ELF-1 (cell line): ENCODE measurements at regions not wholly inside any gene's neighbourhood (a gene's known extent, or its start where the extent isn't known, plus 50 kb on each side); places are given as distances from the start of the nearest gene placed in this dataset.
"Not testable (repeated sequence)": the region's sequence is repeated elsewhere in the genome, so short reads cannot be mapped to it uniquely, and the experiment has no call there.

Source experiments
- DNase-seq: peaks from one replicate; pipeline ENCODE4 v3.0.0-alpha.2; 2016; ENCODE audit warnings: low read depth, low spot score

DNA sequence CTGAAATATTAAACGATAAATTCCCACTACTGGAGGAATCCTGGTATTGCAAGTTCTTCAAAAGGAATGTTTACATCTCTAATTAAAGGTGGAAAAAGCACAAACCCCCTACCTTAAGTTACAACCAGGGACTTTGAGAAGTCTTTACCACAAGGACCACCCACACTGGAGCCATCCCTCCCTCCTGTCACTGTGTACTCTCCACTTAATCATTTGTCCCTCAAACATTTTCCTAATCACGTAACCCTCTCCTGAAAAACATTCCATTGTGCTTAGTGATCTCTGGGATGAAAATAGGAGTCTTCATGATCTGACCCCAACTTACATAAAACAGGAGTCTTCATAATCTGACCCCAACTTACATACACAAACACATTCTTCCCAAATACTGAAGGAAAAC is 85.7 kb downstream of the SUCLG1 start:
- no peak for DNase-seq

DNA sequence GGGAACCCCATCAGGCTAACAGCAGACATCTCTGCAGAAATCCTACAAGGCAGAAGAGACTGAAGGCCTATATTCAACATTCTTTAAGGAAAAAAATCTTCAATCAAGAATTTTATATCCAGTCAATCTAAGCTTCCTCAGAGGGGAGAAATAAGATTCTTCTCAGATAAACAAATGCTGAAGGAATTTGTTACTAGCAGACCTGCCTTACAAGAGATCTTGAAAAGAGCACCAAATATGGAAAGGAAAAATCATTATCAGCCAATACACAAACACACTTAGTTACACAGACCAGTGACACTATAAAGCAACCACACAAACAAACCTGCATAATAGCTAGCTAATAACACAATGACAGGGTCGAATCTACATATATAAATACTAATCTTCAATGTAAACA is 96.5 kb downstream of the SUCLG1 start:
- DNase-seq = no peak

DNA sequence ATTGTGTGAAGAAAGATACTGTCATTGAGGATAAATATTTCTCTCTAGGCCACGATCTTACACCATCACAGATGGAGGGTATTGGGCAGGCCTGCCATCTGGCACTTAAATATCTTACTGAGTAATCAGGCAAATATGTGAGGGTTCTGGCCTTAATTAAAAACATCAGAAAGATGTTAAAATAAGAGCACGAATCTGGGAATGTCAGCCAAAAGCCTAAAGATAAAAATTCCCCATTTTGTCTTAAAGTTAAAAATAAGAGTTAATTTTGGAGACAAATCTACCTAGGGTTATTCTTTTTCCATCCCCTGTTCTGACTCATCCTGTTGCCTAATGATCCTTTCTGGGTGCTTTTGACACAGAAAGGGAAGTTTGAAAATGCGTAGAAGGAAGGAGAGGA is 121.0 kb downstream of the SUCLG1 start:
- DNase-seq = no peak

- no peak for DNase-seq
Observed at GRCh38 chr2:84327645-84328249, 131.3 kb downstream of the SUCLG1 start.

GRCh38 chr2:84326831-84327432 is 132.1 kb downstream of the SUCLG1 start:
- DNase-seq = no peak

DNA sequence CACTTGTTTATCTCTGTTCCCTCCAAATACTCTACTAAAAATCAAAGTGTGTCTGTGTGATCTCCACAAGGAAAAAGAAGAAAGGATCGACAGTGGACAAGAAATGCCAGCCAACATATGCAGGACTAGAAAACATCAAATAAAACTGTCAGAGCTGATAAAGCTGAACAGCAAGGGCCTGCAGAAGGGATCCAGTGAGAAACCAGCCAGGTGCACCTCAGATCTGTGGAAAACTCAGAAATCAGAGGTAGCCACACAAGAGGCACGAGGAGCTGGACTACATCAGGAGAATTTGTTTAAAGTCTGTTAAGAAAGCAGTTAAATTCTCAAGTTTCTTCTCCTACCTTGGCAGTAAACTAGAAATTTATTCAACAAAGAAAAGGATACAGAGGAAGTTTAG is 135.2 kb downstream of the SUCLG1 start:
- DNase-seq = no peak

DNA sequence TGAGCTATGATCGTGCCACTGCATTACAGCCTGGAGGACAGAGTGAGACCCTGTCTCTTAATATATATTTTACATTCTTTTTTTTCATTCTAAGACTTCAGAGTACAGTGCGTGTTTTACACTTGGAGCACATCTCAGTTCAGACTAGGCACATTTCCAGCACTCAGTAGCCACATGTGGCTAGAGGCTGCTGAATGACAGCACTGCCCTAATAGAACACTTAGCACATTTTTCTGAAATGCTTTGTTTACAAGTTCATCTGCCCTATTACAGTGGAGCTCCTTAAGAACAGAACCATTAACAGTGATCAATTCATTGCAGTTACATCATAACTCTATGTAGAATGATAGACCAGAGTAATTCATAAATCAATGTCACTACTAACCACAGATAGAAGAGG is 138.1 kb downstream of the SUCLG1 start:
- no peak for DNase-seq

DNA sequence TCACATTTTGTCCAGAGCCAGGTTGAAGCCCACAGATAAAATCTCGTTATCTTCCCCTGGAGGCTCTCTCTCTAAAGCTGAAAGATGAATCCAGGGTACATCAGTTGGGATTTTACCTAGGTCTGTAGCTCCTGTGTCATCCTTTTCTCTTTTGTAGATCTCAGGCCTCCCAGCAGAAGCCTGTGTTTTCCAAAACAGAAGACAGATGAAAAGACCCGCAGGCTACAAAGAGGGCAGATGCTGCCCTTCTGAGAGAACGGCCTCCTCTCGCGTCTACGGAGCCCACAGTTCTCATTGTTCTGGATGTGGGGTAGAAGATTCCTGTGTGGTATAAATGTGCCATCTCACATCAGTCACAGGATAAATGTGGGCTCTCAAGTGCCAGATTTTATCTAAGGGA is 139.5 kb downstream of the SUCLG1 start:
- DNase-seq = peak; percentile 72

- no peak for DNase-seq
Observed at GRCh38 chr2:84317135-84317534, 141.9 kb downstream of the SUCLG1 start.

- peak; percentile 93 for DNase-seq
Observed at GRCh38 chr2:84314901-84315330, 144.2 kb downstream of the SUCLG1 start.

DNA sequence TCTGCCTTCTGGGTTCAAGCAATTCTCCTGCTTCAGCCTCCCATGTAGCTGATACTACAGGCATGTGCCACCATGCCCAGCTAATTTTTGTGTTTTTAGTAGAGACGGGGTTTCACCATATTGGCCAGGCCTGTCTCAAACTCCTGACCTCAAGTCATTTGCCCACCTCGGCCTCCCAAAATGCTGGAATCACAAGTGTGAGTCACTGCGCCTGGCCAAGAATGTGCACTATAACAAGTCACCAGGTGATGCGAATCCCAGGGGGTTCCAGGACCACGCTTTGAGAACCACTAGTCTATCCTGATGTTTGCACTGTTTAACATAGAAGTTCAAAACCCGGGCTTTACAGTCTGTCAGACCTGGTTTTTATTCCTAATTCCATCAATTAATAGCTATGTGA is 144.8 kb downstream of the SUCLG1 start:
- DNase-seq = no peak

GRCh38 chr2:84309281-84309680 is 149.8 kb downstream of the SUCLG1 start:
- no peak for DNase-seq

DNA sequence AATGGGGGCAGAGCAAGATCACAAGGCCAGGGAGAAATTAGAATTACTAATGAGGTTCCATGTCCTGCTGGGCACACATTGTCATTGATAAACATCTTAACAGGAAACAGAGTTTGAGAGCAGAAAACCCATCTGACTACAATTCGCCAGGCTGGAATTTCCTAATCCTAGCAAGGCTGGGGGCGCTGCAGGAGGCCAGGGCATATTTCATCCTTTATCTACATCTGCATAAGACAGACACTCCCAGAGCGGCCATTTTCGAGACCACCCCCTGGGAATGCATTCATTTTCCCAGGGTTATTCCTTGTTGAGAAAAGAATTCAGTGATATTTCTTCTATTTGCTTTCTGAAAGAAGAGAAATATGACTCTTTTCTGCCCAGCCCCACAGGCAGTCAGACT is 152.7 kb downstream of the SUCLG1 start:
- peak; percentile 37 for DNase-seq

DNA sequence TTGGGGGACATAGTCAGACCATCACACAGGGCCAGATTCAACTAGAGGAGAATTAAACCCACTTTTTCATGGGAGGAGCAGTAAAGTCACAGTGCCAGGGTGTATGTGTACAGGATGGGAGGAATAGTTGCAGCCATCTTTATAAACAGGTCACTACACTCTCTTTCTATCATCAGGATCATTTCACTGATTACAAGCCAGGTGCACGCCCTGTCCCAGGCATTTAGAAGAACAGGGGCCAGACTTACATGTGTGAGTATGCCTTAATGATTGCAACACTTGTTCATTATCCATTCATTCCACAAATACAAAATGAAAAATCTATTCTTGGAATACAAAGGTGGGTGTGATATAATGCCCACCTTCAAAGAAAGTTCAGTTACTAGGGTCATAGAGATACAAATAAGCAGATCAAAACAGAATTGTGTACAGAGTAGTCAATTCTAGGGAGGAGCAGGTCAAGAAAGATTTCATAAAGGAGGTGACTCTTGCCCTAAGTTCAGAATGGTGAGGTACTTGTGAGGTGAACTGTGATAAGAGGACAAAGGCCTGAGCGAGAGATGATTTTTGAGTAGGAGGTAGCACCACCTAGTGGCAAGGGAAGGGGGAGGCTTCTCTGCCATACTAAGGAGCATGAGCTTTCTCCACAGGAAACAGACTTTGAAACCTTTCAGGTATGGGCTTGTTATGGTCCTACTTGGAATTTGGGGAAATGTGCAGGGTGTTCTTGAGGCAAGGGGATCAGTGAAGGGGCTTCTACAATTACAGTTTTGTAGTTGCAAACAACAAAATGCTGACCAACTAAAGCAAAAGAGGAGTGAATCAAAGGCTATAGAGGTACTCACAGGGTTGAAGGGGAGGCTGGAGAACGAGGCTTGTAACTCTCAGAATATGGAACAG is 156.3 kb downstream of the SUCLG1 start:
- DNase-seq = peak; percentile 79

DNA sequence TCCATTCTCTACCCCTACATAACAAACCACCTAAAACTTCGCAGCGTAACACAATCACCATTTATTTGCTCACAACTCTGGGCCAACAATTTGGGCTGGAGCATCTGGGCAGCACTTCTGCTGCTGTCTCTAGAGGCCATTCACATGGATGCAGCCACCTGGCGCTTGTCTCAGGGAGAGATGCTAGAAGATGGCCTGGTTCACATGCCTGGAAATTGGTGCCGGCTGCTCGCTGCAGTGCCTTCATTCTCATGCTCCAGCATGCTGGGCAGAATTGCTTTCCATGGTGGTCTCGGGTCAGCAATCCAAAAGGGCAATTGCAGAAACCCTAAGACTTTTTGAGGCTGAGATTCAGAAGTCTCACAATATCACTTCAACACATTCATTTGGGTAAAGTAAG is 157.4 kb downstream of the SUCLG1 start:
- DNase-seq = no peak

- no peak for DNase-seq
Observed at GRCh38 chr2:84300696-84301029, 158.4 kb downstream of the SUCLG1 start.

- DNase-seq = not testable (repeated sequence)
Observed at GRCh38 chr2:84300001-84300695, 158.9 kb downstream of the SUCLG1 start.

DNA sequence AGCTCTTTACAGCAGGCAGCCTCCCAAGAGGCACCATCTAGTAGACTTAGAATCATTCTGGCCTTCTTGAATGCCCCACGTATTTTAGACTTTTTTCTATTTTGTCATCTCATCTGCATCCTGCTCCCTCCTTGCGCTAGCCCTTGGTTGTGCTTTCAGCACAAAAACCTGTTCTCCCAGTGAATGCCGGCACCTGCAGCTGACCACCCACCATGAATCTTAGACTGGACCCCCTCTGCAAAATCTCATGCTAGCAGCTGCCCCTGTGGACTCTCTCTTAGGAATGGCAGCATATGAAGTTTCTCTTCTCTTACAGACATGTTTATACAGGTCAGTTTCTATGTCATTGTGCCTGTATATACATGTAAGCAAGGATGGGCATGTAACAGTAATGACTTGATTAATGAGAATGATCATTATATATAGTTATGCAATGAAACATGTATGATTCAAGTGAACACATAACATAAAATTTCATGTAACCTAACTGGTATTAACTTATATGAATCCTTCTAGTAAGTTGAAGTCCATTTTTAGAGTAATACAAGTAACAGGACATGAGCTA is 159.8 kb downstream of the SUCLG1 start:
- DNase-seq = no peak

- peak; percentile 75 for DNase-seq
Observed at GRCh38 chr2:84297155-84297554, 161.9 kb downstream of the SUCLG1 start.

- no peak for DNase-seq
Observed at GRCh38 chr2:84293791-84294380, 165.2 kb downstream of the SUCLG1 start.

GRCh38 chr2:84292545-84292944 is 166.5 kb downstream of the SUCLG1 start:
- DNase-seq = no peak

GRCh38 chr2:84290537-84290936 is 168.5 kb downstream of the SUCLG1 start:
- no peak for DNase-seq
